Neural cell (in vitro differentiated cells): ENCODE measurements at regions not wholly inside any gene's neighbourhood (a gene's known extent, or its start where the extent isn't known, plus 50 kb on each side); places are given as distances from the start of the nearest gene placed in this dataset.

ENCODE experiments used
- H2AFZ ChIP-seq: fragments of 200-600, 300-800 bp; sonication (generic), shearing (Covaris generic); 2 replicates; pipeline ENCODE4 v1.6.0; 2014; ENCODE audit warnings: low read depth, mild to moderate bottlenecking, antibody characterized with exemption, low read length, moderate library complexity
- H3F3A ChIP-seq: fragments of 200-600 bp; shearing (Covaris generic); 2 replicates; pipeline ENCODE4 v1.6.1; 2016; ENCODE audit warnings: mild to moderate bottlenecking, moderate library complexity, mixed read lengths, antibody characterized with exemption, low read length; ENCODE audit not compliant: insufficient read depth, poor library complexity, severe bottlenecking
- H3K27ac ChIP-seq: fragments of 200-600, 300-800 bp; sonication (generic), shearing (Covaris generic); 2 replicates; pipeline ENCODE4 v1.5.1; 2014; ENCODE audit warnings: mild to moderate bottlenecking, low read length, moderate library complexity
- H3K27me3 ChIP-seq: fragments of 300-800, 200-600 bp; sonication (generic), shearing (Covaris generic); 2 replicates; pipeline ENCODE4 v1.6.0; 2014; ENCODE audit warnings: mild to moderate bottlenecking, low read depth, low read length, moderate library complexity; ENCODE audit not compliant: insufficient read depth
- H3K36me3 ChIP-seq: fragments of 300-800, 200-600 bp; sonication (generic), shearing (Covaris generic); 2 replicates; pipeline ENCODE4 v1.5.1; 2014; ENCODE audit warnings: mild to moderate bottlenecking, antibody characterized with exemption, low read length, moderate library complexity; ENCODE audit not compliant: insufficient read depth
- H3K4me2 ChIP-seq: fragments of 300-800, 200-600 bp; sonication (generic), shearing (Covaris generic); 2 replicates; pipeline ENCODE4 v1.6.0; 2014; ENCODE audit warnings: mild to moderate bottlenecking, low read length
- H3K4me3 ChIP-seq: fragments of 300-800, 200-600 bp; sonication (generic), shearing (Covaris generic); 2 replicates; pipeline ENCODE4 v1.5.1; 2014; ENCODE audit warnings: mild to moderate bottlenecking, low read length, moderate library complexity
- H3K79me2 ChIP-seq: fragments of 200-600 bp; shearing (Covaris generic); replicated peaks from 2 replicates; pipeline ENCODE4 v1.6.0; 2014; ENCODE audit warnings: mild to moderate bottlenecking, low read length, moderate library complexity; ENCODE audit not compliant: insufficient read depth
- H3K9ac ChIP-seq: fragments of 300-800, 200-600 bp; sonication (generic), shearing (Covaris generic); 2 replicates; pipeline ENCODE4 v1.6.1; 2016; ENCODE audit warnings: mild to moderate bottlenecking, low read length, mixed read lengths
- H3K9me2 ChIP-seq: fragments of 200-600 bp; shearing (Covaris generic); 2 replicates; pipeline ENCODE4 v1.6.1; 2016; ENCODE audit warnings: mild to moderate bottlenecking, low read length, mixed read lengths; ENCODE audit not compliant: insufficient read depth
- H3K9me3 ChIP-seq: fragments of 200-600, 300-800 bp; sonication (generic), shearing (Covaris generic); 2 replicates; pipeline ENCODE4 v1.6.1; 2016; ENCODE audit warnings: mild to moderate bottlenecking, mixed run types, low read length, moderate library complexity, mixed read lengths
- H4K20me1 ChIP-seq: fragments of 200-600 bp; shearing (Covaris generic); 2 replicates; pipeline ENCODE4 v1.6.1; 2016; ENCODE audit warnings: mild to moderate bottlenecking, mixed run types; ENCODE audit not compliant: insufficient read depth
- CTCF ChIP-seq: fragments of 450-650 bp; IDR thresholded peaks from 2 replicates; pipeline ENCODE4 v1.5.1; 2014; ENCODE audit warnings: antibody characterized with exemption, mild to moderate bottlenecking, moderate library complexity; ENCODE audit not compliant: poor library complexity, severe bottlenecking
- EP300 ChIP-seq: fragments of 450-650 bp; conservative IDR thresholded peaks from 2 replicates; pipeline ENCODE4 v1.6.1; 2014; ENCODE audit warnings: antibody characterized with exemption, mild to moderate bottlenecking, moderate library complexity; ENCODE audit not compliant: poor library complexity, severe bottlenecking
- EZH2 ChIP-seq: fragments of 200-600, 300-800 bp; shearing (Covaris generic), sonication (generic); IDR thresholded peaks from 2 replicates; pipeline ENCODE4 v1.6.1; 2014; ENCODE audit warnings: antibody characterized with exemption, low read length, borderline replicate concordance, mild to moderate bottlenecking; ENCODE audit not compliant: insufficient read depth, poor library complexity, severe bottlenecking
- MXI1 ChIP-seq: fragments of 450-650 bp; conservative IDR thresholded peaks from 2 replicates; pipeline ENCODE4 v1.6.1; 2014; ENCODE audit warnings: antibody characterized with exemption, mild to moderate bottlenecking; ENCODE audit not compliant: poor library complexity, severe bottlenecking
- POLR2AphosphoS5 ChIP-seq: IDR thresholded peaks from 2 replicates; pipeline ENCODE4 v1.6.1; 2012
- RAD21 ChIP-seq: fragments of 450-650 bp; conservative IDR thresholded peaks from 2 replicates; pipeline ENCODE4 v1.6.1; 2014; ENCODE audit warnings: antibody characterized with exemption, mild to moderate bottlenecking, moderate library complexity
- SMC3 ChIP-seq: fragments of 450-650 bp; conservative IDR thresholded peaks from 2 replicates; pipeline ENCODE4 v1.6.1; 2014; ENCODE audit warnings: antibody characterized with exemption, mild to moderate bottlenecking, moderate library complexity; ENCODE audit not compliant: poor library complexity
- TAF1 ChIP-seq: IDR thresholded peaks from 2 replicates; pipeline ENCODE4 v1.6.1; 2012; ENCODE audit warnings: low read depth
- TF ChIP-seq, protein P1 (sequence below): IDR thresholded peaks from 2 replicates; pipeline ENCODE4 v1.6.1; 2012; ENCODE audit warnings: borderline replicate concordance

DNA sequence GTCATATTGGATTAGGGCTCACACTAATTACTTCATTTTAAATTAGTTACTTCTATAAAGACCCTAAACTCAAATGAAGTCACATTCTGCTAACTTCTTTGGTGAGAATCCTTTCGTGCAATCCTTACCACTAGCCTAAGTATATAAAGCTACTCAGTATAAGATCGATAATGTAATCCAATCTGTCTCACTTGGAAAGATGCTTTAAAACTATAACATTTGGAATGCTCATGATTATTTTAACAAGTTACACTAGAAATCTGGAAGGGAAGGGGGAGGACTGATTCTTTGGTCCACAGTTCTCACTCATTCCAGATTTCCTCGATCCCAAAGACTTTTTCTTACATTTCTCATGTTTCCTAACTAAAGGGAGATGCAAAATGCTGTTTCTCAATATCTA is 336.4 kb upstream of the SLIT2 start:
- Histone ChIP-seq H3K9me3 (no peaks in the 10 kb centered on the region), H4K20me1 (no peaks in the 10 kb centered on the region), H3K9ac (no peak overlapping the region), H3K36me3 (no peaks in the 10 kb centered on the region), H3K9me2 (no peaks in the 10 kb centered on the region), H3F3A (no peaks in the 10 kb centered on the region), H3K4me2 (no peak overlapping the region), H3K79me2 (no peaks in the 10 kb centered on the region), H3K27ac (no peak overlapping the region), H3K27me3 (no peaks in the 10 kb centered on the region), H3K4me3 (no peak overlapping the region), H2AFZ (no peak overlapping the region)
- TF ChIP-seq TAF1, result no peak
- no peak for TF ChIP-seq EP300
- no peak for TF ChIP-seq EZH2
- TF ChIP-seq RAD21, result no peak

DNA sequence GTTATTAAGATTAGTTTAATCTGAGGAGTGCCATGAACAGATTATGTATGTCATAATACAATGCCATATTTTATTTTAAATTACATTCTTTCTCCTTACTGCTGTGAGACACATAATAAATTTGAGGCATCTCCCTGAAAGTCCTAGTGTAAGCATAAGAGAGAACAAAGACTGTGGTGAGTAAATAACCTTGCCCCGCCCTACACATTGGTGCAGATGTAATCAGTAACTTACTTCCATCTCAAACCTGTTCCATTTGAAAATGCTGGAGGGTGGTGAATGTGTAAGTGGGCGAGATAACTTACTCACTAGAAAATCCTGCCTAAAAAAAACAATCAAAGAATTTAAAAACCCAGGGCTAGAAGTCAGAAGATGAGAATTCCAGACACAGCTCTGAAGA is 338.1 kb upstream of the SLIT2 start:
- H3K79me2 ChIP-seq, result no peaks in the 10 kb centered on the region
- no peaks in the 10 kb centered on the region for H3K27me3 ChIP-seq
- H4K20me1 ChIP-seq, result no peaks in the 10 kb centered on the region
- no peaks in the 10 kb centered on the region for H3F3A ChIP-seq
- no peaks in the 10 kb centered on the region for H3K36me3 ChIP-seq
- H2AFZ ChIP-seq, result no peak overlapping the region
- no peak overlapping the region for H3K27ac ChIP-seq
- H3K4me3 ChIP-seq, result no peak overlapping the region
- no peak overlapping the region for H3K4me2 ChIP-seq
- no peaks in the 10 kb centered on the region for H3K9me3 ChIP-seq
- H3K9me2 ChIP-seq, result no peaks in the 10 kb centered on the region
- H3K9ac ChIP-seq, result no peak overlapping the region
- TF ChIP-seq RAD21 (no peak), POLR2AphosphoS5 (no peak), CTCF (no peak), EP300 (no peak), TAF1 (no peak), EZH2 (no peak), MXI1 (no peak)
- TF ChIP-seq, protein P1, sequence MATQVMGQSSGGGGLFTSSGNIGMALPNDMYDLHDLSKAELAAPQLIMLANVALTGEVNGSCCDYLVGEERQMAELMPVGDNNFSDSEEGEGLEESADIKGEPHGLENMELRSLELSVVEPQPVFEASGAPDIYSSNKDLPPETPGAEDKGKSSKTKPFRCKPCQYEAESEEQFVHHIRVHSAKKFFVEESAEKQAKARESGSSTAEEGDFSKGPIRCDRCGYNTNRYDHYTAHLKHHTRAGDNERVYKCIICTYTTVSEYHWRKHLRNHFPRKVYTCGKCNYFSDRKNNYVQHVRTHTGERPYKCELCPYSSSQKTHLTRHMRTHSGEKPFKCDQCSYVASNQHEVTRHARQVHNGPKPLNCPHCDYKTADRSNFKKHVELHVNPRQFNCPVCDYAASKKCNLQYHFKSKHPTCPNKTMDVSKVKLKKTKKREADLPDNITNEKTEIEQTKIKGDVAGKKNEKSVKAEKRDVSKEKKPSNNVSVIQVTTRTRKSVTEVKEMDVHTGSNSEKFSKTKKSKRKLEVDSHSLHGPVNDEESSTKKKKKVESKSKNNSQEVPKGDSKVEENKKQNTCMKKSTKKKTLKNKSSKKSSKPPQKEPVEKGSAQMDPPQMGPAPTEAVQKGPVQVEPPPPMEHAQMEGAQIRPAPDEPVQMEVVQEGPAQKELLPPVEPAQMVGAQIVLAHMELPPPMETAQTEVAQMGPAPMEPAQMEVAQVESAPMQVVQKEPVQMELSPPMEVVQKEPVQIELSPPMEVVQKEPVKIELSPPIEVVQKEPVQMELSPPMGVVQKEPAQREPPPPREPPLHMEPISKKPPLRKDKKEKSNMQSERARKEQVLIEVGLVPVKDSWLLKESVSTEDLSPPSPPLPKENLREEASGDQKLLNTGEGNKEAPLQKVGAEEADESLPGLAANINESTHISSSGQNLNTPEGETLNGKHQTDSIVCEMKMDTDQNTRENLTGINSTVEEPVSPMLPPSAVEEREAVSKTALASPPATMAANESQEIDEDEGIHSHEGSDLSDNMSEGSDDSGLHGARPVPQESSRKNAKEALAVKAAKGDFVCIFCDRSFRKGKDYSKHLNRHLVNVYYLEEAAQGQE, result no peak

DNA sequence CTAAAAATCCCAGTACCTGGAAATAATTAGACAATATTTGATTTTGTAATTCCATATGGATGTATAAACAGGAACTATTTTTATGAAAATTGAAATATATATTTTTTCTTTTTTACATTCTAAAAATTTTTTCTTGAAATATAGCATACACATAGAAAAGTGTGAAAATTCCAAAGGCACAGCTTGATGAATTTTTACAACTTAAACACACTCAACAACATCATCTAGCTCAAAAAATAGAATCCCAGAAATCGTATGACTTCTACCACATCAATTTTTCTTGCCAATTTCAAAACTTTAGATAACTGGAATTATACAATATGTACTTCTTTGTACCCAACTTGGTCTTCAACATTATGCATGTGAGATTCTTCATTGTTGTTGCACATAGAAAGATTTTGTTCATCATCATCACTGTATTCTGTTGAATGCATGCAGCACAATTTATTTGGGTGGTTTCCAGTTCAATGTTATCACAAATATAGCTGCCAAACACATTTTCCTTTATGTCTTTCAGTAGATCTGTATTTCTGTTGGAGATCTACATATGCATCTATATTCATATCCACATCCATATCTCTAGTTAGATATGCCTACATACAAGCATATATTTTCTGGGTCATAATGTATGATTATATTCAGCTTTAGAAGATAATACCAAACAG is 340.7 kb upstream of the SLIT2 start:
- Histone ChIP-seq H4K20me1 (no peaks in the 10 kb centered on the region), H3K36me3 (no peaks in the 10 kb centered on the region), H3K9ac (no peak overlapping the region), H3K9me3 (no peaks in the 10 kb centered on the region), H3F3A (no peaks in the 10 kb centered on the region), H2AFZ (no peak overlapping the region), H3K79me2 (no peaks in the 10 kb centered on the region), H3K9me2 (no peaks in the 10 kb centered on the region), H3K4me3 (no peak overlapping the region), H3K4me2 (no peak overlapping the region), H3K27me3 (no peaks in the 10 kb centered on the region), H3K27ac (no peak overlapping the region)
- TF ChIP-seq EP300, result no peak
- TF ChIP-seq MXI1, result no peak
- no peak for TF ChIP-seq TAF1
- TF ChIP-seq RAD21, result no peak
- no peak for TF ChIP-seq SMC3
- TF ChIP-seq CTCF, result no peak
- TF ChIP-seq, protein P1, result no peak
